ENCODE measurements at regions not wholly inside any gene's neighbourhood (a gene's known extent, or its start where the extent isn't known, plus 50 kb on each side); places are given as distances from the start of the nearest gene placed in this dataset.

- TF ChIP-seq GATA3 (IDR thresholded peaks at IDR 0.05; ENCODE audit: low read depth, low read length), result no peak
- TF ChIP-seq GATA2 (IDR thresholded peaks at IDR 0.05; ENCODE audit: low read depth, low read length), result no peak
Measured at GRCh38 chr2:142398212-142398611, 267.4 kb upstream of the LRP1B start.
